Ishikawa (cell line): ENCODE measurements at regions not wholly inside any gene's neighbourhood (a gene's known extent, or its start where the extent isn't known, plus 50 kb on each side); places are given as distances from the start of the nearest gene placed in this dataset.

Experiments used
- CEBPB ChIP-seq: IDR thresholded peaks from 2 replicates; pipeline ENCODE4 v1.6.1; 2012
- CREB1 ChIP-seq: IDR thresholded peaks from 2 replicates; pipeline ENCODE4 v1.6.1; 2012; ENCODE audit warnings: low read depth
- EGR1 ChIP-seq: IDR thresholded peaks from 2 replicates; pipeline ENCODE4 v1.6.1; 2012
- EP300 ChIP-seq: IDR thresholded peaks from 2 replicates; pipeline ENCODE4 v1.6.1; 2012; ENCODE audit warnings: borderline replicate concordance
- FOXM1 ChIP-seq: IDR thresholded peaks from 2 replicates; pipeline ENCODE4 v1.6.1; 2012; ENCODE audit warnings: low read depth, borderline replicate concordance
- NFIC ChIP-seq: IDR thresholded peaks from 2 replicates; pipeline ENCODE4 v1.6.1; 2012
- RAD21 ChIP-seq: IDR thresholded peaks from 2 replicates; pipeline ENCODE4 v1.6.1; 2012; ENCODE audit warnings: low read depth
- TAF1 ChIP-seq: IDR thresholded peaks from 2 replicates; pipeline ENCODE4 v1.6.1; 2012; ENCODE audit warnings: low read depth, mild to moderate bottlenecking
- TCF12 ChIP-seq: IDR thresholded peaks from 2 replicates; pipeline ENCODE4 v1.6.1; 2012; ENCODE audit warnings: low read depth
- TEAD4 ChIP-seq: IDR thresholded peaks from 2 replicates; pipeline ENCODE4 v1.6.1; 2012
- USF1 ChIP-seq: IDR thresholded peaks from 2 replicates; pipeline ENCODE4 v1.6.1; 2012
- YY1 ChIP-seq: IDR thresholded peaks from 2 replicates; pipeline ENCODE4 v1.6.1; 2012; ENCODE audit warnings: low read depth
- ZBTB7A ChIP-seq: IDR thresholded peaks from 2 replicates; pipeline ENCODE4 v1.6.1; 2012; ENCODE audit warnings: low read depth
- TF ChIP-seq, protein P1 (sequence below): IDR thresholded peaks from 2 replicates; pipeline ENCODE4 v1.6.1; 2012; ENCODE audit warnings: low read depth, mild to moderate bottlenecking
- TF ChIP-seq, protein P2 (sequence below): IDR thresholded peaks from 2 replicates; pipeline ENCODE4 v1.6.1; 2012

- TF ChIP-seq, protein P1, sequence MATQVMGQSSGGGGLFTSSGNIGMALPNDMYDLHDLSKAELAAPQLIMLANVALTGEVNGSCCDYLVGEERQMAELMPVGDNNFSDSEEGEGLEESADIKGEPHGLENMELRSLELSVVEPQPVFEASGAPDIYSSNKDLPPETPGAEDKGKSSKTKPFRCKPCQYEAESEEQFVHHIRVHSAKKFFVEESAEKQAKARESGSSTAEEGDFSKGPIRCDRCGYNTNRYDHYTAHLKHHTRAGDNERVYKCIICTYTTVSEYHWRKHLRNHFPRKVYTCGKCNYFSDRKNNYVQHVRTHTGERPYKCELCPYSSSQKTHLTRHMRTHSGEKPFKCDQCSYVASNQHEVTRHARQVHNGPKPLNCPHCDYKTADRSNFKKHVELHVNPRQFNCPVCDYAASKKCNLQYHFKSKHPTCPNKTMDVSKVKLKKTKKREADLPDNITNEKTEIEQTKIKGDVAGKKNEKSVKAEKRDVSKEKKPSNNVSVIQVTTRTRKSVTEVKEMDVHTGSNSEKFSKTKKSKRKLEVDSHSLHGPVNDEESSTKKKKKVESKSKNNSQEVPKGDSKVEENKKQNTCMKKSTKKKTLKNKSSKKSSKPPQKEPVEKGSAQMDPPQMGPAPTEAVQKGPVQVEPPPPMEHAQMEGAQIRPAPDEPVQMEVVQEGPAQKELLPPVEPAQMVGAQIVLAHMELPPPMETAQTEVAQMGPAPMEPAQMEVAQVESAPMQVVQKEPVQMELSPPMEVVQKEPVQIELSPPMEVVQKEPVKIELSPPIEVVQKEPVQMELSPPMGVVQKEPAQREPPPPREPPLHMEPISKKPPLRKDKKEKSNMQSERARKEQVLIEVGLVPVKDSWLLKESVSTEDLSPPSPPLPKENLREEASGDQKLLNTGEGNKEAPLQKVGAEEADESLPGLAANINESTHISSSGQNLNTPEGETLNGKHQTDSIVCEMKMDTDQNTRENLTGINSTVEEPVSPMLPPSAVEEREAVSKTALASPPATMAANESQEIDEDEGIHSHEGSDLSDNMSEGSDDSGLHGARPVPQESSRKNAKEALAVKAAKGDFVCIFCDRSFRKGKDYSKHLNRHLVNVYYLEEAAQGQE: no peak
- no peak for TF ChIP-seq TAF1
- no peak for TF ChIP-seq TEAD4
- TF ChIP-seq YY1: no peak
These were observed 53.1 kb upstream of the KCNA1 start for GRCh38 chr12:4856596-4856995.

DNA sequence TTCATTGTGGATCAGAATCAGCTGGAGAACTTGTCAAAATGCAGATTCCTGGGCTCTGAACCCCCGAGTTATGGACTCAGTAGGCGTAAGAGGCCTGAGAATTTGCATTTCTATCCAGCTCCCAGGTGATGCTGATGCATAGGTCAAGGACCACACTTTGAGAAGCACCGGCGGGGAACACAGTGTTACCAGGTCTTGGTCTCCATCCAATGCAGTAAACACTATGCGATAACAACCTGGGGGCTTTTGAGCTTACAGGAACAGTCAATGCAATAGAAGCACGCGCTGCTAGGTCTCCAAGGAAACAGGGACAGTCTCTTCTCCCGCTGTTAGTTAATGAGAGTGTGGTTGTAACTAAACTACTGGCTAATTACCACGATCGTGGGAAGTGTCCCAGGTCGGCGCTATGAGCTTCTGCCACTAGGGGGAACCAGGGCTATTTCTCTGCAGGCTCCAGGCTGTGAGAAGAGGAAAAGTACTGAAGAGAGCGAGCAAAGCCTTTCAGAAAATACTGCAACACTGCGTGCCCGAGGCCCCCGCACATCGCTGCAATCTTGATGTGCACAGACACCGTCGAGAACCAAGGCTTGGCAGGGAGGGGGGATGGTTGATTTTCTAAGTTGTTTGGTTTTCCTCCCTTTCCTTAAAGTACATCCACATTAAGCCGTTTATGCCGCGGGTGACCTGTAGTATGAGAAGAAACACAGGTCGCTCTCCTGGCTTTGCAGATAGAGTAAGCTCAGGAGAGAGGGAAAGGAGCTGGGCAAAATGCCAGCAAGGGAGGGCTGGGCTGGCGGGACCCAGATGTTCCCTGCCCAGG, 52.0 kb upstream of the KCNA1 start:
- TF ChIP-seq RAD21: peak; percentile 70
- TF ChIP-seq TCF12: no peak
- no peak for TF ChIP-seq FOXM1
- no peak for TF ChIP-seq EP300
- TF ChIP-seq EGR1: no peak
- TF ChIP-seq CEBPB: no peak

GRCh38 chr12:4858386-4858785, 51.3 kb upstream of the KCNA1 start:
- TF ChIP-seq ZBTB7A (no peak), TEAD4 (no peak), RAD21 (no peak), TAF1 (no peak), TCF12 (no peak), EGR1 (no peak), EP300 (no peak), NFIC (no peak), YY1 (no peak), FOXM1 (no peak), CREB1 (no peak), USF1 (no peak), CEBPB (no peak)
- TF ChIP-seq, protein P1: no peak
- TF ChIP-seq, protein P2, sequence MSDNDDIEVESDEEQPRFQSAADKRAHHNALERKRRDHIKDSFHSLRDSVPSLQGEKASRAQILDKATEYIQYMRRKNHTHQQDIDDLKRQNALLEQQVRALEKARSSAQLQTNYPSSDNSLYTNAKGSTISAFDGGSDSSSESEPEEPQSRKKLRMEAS: no peak

DNA sequence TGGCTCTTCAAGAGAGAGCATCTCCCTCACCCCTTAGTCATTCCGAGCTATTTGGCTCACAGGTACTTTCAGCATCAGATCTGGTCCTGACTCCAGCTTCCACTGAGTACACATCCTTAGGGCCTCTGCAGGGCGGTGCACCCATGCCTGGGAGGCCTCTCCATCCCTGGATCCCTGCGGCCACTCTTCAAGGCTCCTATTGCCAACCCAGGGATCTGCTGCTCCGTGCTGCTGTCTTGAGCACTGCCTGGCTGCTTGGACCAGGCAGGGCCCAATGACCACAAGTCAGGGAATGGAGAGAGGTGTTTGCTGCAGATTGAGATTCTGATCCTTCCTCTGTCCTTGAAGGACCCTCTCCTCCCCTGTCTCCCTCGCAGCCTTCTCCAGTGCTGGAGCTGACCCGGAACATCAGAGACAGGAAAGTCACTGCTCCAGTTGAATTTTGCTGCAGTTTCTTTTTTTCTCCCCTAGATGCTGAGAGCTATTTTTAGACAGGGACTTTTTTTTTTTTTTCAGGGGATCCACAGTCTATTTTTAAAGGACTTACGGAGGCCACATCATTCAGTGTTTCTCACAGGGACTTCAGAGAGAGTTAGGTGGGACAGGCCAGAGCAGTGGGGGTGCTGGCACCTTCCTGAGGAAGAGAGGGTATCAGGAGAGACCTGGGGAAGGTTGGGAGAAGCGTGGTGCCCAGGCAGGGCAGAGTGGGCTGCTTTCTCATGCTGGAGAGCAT, 50.1 kb upstream of the KCNA1 start:
- TF ChIP-seq YY1: no peak
- no peak for TF ChIP-seq EGR1
- TF ChIP-seq TEAD4: no peak
- TF ChIP-seq CEBPB: no peak
- TF ChIP-seq, protein P1: no peak
- TF ChIP-seq EP300: no peak
- TF ChIP-seq, protein P2: no peak
- TF ChIP-seq TAF1: no peak
- TF ChIP-seq TCF12: no peak
- no peak for TF ChIP-seq ZBTB7A
- TF ChIP-seq USF1: no peak
- TF ChIP-seq CREB1: no peak
- TF ChIP-seq FOXM1: no peak
